ENCODE measurements at regions not wholly inside any gene's neighbourhood (a gene's known extent, or its start where the extent isn't known, plus 50 kb on each side); places are given as distances from the start of the nearest gene placed in this dataset.

- Histone ChIP-seq H3K27me3 (no peaks in the 10 kb centered on the region), H3K36me3 (no peaks in the 10 kb centered on the region), H3K4me3 (no peak overlapping the region), H3K9me3 (no peaks in the 10 kb centered on the region), H3K27ac (no peak overlapping the region), H3K4me1 (no peaks in the 10 kb centered on the region)
- no peak for ATAC-seq
- TF ChIP-seq POLR2AphosphoS5 (IDR thresholded peaks at IDR 0.05) = no peak
- no peak for TF ChIP-seq POLR2A (IDR thresholded peaks at IDR 0.05)
- TF ChIP-seq CTCF (IDR thresholded peaks at IDR 0.05) = no peak
- TF ChIP-seq EP300 (IDR thresholded peaks at IDR 0.05) = no peak
- WGBS, 2 donors (ENCODE audit: low coverage in 1 of 2) = 60 to 88% methylated on average over 1 of the region's 1 CpG
Observed at GRCh38 chr1:238674316-238674715, 712.1 kb upstream of the CHRM3 start.

GRCh38 chr1:238673561-238673960, 712.8 kb upstream of the CHRM3 start:
- Histone ChIP-seq H3K27me3 (no peaks in the 10 kb centered on the region), H3K9me3 (no peaks in the 10 kb centered on the region), H3K27ac (no peak overlapping the region), H3K36me3 (no peaks in the 10 kb centered on the region), H3K4me3 (no peak overlapping the region), H3K4me1 (no peaks in the 10 kb centered on the region)
- WGBS, 2 donors (ENCODE audit: low coverage in 1 of 2) = 77 to 100% methylated on average over 1 to 3 of the region's 3 CpGs
- no peak for ATAC-seq
- TF ChIP-seq CTCF (IDR thresholded peaks at IDR 0.05) (no peak), POLR2AphosphoS5 (IDR thresholded peaks at IDR 0.05) (no peak), EP300 (IDR thresholded peaks at IDR 0.05) (no peak), POLR2A (IDR thresholded peaks at IDR 0.05) (no peak)

- Histone ChIP-seq H3K27ac (no peak overlapping the region), H3K27me3 (no peaks in the 10 kb centered on the region), H3K9me3 (no peaks in the 10 kb centered on the region), H3K4me1 (no peaks in the 10 kb centered on the region), H3K36me3 (no peaks in the 10 kb centered on the region), H3K4me3 (no peak overlapping the region)
- ATAC-seq = no peak
- TF ChIP-seq EP300 (IDR thresholded peaks at IDR 0.05) = no peak
- TF ChIP-seq POLR2A (IDR thresholded peaks at IDR 0.05) = no peak
- WGBS, 2 donors (ENCODE audit: low coverage in 1 of 2) = 85% methylated on average over 3 of the region's 3 CpGs
Observed at GRCh38 chr1:238672806-238673205, 713.6 kb upstream of the CHRM3 start.

GRCh38 chr1:238672262-238672661, 714.1 kb upstream of the CHRM3 start:
- Histone ChIP-seq H3K9me3 (no peaks in the 10 kb centered on the region), H3K36me3 (no peaks in the 10 kb centered on the region), H3K27me3 (no peaks in the 10 kb centered on the region), H3K4me1 (no peaks in the 10 kb centered on the region), H3K27ac (no peak overlapping the region), H3K4me3 (no peak overlapping the region)
- TF ChIP-seq EP300 (IDR thresholded peaks at IDR 0.05) (no peak), POLR2A (IDR thresholded peaks at IDR 0.05) (no peak), POLR2AphosphoS5 (IDR thresholded peaks at IDR 0.05) (no peak), CTCF (IDR thresholded peaks at IDR 0.05) (no peak)
- WGBS, 2 donors (ENCODE audit: low coverage in 1 of 2) = 3 to 6% methylated on average over 2 to 4 of the region's 4 CpGs
- ATAC-seq = no peak

GRCh38 chr1:238664139-238664538, 722.2 kb upstream of the CHRM3 start:
- 67 to 71% methylated on average over 2 of the region's 2 CpGs for WGBS, 2 donors (ENCODE audit: low coverage in 1 of 2)
- no peak for ATAC-seq
- H3K9me3 ChIP-seq = no peaks in the 10 kb centered on the region
- H3K4me1 ChIP-seq = no peaks in the 10 kb centered on the region
- no peak overlapping the region for H3K4me3 ChIP-seq
- no peaks in the 10 kb centered on the region for H3K36me3 ChIP-seq
- H3K27me3 ChIP-seq = no peaks in the 10 kb centered on the region
- TF ChIP-seq EP300 (IDR thresholded peaks at IDR 0.05) (no peak), CTCF (IDR thresholded peaks at IDR 0.05) (no peak), POLR2A (IDR thresholded peaks at IDR 0.05) (no peak), POLR2AphosphoS5 (IDR thresholded peaks at IDR 0.05) (no peak)
- no peak overlapping the region for H3K27ac ChIP-seq
